Retinal pigment epithelial cell (primary cell): ENCODE measurements at regions not wholly inside any gene's neighbourhood (a gene's known extent, or its start where the extent isn't known, plus 50 kb on each side); places are given as distances from the start of the nearest gene placed in this dataset.

ENCODE experiments used
- DNase-seq: peaks from one replicate; pipeline ENCODE4 v3.0.0-alpha.2; 2010; ENCODE audit warnings: low read depth
- H3K4me3 ChIP-seq: 2 replicates; pipeline ENCODE4 v1.5.1; 2011; ENCODE audit warnings: mild to moderate bottlenecking, low read length, control low read depth, moderate library complexity
- CTCF ChIP-seq: conservative IDR thresholded peaks from 2 replicates; pipeline ENCODE4 v1.5.1; 2011; ENCODE audit warnings: low read depth, low read length, control low read depth, inconsistent platforms

DNA sequence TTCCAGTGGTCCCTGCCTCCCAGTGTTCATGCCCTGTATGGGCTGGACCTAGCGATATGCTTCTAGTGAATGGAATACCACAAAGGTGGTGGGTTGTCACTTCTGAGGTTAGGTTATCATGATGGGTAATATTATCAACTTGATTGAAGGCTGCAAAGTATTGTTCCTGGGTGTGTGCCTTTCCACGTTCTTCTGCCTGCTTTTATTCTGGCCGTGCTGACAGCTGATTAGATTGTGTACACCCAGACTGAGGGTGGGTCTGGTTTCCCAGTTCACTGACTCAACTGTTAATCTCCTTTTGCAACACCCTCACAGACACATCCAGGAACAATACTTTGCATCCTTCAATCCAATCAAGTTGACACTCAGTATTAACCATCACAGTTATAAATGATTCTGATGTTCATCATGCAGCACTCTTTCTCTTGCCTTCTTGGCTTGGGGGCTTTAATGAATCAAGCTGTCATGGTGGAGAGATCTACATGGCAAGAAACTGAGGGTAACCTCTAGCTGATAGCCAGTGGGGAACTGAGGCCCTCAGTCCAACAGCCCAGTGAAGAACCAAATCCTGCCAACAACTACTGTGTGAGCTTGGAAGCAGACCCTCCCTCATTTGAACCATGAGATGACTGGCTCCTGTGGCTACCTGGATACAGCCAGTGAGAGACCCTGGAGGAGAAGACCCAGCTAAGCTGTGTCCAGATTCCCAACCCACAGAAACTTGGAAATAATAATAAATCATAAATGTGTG, 63.0 kb upstream of the CELF4 start:
- DNase-seq = no peak
- TF ChIP-seq CTCF = no peak
- H3K4me3 ChIP-seq = no peak overlapping the region

- TF ChIP-seq CTCF = no peak
- DNase-seq = no peak
Observed at GRCh38 chr18:37624318-37624717, 58.7 kb upstream of the CELF4 start.

GRCh38 chr18:37619964-37620363, 54.4 kb upstream of the CELF4 start:
- no peak overlapping the region for H3K4me3 ChIP-seq
- TF ChIP-seq CTCF = no peak
- DNase-seq = no peak

More at GRCh38 chr18:37624318-37624717, 58.7 kb upstream of the CELF4 start:
- no peak overlapping the region for H3K4me3 ChIP-seq

DNA sequence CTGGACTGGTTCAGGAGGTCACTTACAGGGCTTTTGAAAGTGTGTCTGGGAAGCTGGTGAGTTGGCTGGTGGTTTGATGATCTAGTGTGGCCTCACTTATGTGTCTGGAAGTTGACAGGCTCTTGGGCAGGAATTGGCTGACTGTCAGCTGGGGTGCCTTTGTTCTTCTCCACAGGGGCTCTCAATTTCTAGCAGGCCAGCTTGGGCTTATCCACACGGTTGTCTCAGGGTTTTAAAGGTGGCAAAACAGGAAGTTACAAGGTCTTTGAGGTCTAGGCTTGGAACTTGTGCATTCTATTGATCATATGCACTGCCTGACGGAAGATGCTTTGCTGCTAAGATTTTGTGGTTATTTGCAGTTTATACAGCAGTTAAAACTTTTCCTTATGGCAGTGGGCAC, 52.0 kb upstream of the CELF4 start:
- H3K4me3 ChIP-seq = no peak overlapping the region
- DNase-seq = no peak
- TF ChIP-seq CTCF = no peak
